GM21526 (cell line): ENCODE measurements at regions not wholly inside any gene's neighbourhood (a gene's known extent, or its start where the extent isn't known, plus 50 kb on each side); places are given as distances from the start of the nearest gene placed in this dataset.

Experiments used
- ATAC-seq: cut with Tn5 transposase; IDR thresholded peaks from one replicate; pipeline ENCODE4 v1.9.1; 2021; ENCODE audit warnings: moderate library complexity; ENCODE audit not compliant: unreplicated experiment, low FRiP score

DNA sequence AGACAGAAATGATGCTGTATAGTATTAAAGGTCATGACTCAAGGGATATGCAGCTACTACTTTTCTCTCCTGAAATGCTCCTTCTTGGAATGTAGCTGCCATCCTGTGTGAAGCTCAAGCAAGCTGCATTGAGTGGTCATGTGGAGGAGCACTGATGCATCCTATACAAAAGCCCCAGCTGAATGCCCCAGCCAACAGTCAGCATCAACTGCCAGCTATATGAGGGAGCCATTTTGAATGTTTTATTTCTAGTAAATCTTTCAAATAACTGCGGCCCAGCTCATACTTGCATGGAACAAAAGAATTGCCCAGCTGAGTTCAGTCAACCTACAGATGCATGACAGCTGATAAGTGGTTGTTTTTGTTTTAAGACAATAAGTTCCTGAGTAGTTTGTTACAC is 165.0 kb upstream of the GEMIN8 start:
- no peak for ATAC-seq

DNA sequence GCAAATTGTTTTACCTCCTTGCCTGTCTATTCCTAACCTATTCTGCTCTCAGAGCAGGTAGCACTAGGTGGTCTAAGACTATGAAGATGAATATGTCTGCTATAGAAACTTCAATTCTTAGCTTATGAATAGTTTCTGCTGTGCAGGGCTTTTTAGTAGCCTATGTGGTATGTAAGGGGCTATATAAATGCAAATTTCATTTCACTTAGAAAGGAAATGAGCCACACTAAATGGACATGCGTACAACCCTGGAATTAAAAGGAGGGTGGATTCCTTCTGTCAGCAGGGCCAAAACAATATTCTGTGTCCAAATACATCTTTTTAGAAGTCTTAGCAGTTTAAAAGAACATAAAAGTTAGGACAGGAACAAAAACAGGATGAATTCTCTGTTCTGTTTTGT is 163.9 kb upstream of the GEMIN8 start:
- no peak for ATAC-seq

DNA sequence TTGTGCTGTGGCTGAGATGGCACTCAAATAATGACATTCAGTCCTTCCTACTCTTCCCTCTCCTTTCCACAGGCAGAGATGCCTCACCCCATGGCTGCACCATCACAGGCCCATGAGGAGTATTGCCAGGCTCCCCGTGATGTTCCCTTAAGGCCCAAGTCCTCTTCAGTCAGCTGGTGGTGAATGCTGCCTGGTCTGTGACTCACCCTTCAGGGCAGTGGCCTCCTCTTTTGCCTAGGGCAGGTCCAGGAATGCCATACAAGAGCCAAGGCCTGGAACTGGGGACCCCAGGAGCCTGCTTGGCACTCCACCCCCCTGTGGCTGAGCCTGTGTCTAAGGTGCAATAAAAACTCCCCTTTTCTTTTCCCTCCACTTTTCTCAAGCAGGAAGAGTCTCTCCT is 144.2 kb upstream of the GEMIN8 start:
- ATAC-seq = no peak

DNA sequence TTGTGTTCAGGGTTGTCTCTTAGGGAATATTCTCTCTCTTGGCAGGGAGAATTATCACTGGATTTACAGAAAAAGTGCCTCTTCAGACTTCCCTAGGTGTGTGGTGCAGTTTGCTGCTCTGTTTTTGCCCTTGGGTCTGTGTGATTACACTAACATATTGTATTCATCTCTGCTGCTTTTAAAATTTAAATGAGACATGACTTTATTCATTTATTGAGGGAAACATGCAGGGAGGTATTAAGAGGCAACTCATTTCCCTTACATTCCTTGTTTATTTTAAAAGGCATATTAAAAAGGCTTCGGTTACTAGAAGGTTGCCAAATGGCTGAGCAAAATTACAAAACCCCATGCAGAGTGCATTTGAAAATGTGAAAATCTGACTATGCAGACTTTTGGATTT is 135.1 kb upstream of the GEMIN8 start:
- ATAC-seq = no peak

DNA sequence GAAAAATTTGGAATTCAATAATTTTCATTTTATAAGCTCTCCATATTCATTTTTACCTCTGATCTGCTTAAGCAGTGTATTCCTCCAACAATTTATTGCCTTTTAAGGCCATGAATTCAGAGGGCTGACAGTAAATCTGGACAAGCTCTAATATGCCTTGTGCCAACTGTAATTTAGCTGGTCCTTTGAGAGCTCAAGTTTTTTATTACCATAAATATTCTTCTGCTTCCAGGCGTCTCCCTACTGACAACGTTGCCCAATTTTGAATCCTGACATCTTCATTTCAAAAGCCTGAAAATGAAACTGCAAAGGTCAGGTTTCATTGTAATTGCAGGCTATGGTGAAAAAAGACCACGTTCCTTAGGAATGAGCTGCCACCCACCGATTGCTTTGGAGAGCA is 95.8 kb upstream of the GEMIN8 start:
- ATAC-seq = no peak

DNA sequence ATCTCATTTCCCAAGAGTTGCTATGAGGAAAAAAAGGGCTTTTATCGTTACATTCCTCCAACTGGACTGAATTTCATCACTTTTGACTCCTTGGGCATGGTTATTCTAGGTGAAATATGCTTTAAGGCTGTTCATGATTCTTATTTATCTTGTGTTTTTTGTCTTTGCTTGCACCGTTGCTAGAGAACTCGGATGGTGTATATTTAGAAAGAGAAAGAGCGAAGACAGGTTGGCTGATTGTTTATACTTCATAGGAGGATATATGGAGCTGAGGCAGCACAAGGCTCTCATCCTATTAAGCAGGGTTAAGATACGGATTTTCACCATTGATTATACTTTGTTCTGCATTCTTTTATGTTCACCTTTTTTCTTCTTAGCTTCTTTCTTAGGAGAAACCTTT is 94.9 kb upstream of the GEMIN8 start:
- no peak for ATAC-seq

DNA sequence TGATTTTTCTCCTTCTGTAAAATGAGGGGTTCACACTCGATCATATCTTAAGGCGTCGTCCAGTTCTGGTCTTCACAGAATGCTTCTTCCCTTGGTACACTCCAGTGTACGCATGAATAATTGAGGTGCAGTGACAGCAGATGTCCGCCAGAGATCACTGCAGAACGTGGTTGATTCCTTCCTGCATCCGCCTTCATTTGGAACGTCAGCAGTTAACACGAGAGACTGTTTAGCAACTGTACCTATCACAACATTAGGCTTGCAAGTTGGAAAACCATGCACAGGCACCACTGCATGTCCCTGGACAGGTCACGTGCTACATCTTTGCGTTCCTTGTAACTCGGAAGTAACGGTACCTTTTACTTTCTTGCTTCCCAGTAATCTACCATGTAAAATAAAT is 66.0 kb upstream of the GEMIN8 start:
- ATAC-seq = peak; percentile 91

DNA sequence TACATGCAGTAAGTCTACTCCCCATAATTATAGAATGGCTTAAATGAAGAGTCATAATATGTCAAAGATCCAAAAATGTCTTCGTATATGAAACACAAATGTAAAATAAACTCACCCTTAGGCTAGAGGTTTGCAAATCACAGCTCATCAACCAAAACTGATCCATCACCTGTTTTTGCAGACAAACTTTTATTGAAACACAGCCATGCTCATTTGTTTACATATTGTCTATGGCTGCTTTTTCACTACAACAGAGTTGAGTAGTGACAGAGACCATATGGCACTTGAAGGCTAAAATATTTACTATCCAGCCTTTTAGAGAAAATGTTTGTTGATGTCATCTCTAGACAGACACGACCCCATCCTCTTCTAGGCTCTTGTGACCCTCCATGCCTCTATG is 64.5 kb upstream of the GEMIN8 start:
- no peak for ATAC-seq

DNA sequence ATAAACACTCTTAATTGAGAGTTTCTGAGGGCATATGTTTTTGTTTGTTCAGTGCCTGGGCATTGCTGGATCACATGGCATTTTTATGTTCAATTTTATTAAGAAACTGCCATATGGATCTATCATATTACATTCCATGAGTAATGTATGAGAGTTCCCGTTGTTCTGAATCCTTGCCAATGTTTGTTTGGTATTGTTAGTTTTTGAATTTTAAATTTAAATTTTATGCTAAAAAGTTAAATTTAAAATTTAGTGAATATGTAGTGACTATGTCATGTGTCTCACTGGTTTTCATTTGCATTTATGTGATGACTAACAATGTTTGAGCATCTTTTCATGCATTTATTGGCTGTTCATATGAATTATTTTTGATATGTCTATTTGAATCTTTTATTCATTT is 54.8 kb upstream of the GEMIN8 start:
- no peak for ATAC-seq

DNA sequence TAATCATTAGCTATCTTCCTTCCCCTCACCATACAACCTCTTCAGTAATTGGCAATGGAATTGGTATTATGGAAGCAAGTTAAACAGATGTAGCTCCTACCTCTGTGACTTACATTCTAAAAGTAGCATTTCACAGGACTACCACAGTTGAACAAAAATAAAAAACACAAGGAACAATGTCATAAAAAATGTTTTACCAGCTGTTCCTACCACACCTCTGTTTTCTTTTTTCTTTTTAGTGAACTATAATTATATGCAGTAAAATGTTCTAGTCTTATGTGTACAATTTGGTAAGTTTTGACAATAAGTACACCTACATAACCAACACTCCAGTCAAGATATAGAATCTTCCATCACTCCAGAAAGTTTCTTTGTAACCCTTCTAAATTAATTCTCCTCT is 54.1 kb upstream of the GEMIN8 start:
- no peak for ATAC-seq

DNA sequence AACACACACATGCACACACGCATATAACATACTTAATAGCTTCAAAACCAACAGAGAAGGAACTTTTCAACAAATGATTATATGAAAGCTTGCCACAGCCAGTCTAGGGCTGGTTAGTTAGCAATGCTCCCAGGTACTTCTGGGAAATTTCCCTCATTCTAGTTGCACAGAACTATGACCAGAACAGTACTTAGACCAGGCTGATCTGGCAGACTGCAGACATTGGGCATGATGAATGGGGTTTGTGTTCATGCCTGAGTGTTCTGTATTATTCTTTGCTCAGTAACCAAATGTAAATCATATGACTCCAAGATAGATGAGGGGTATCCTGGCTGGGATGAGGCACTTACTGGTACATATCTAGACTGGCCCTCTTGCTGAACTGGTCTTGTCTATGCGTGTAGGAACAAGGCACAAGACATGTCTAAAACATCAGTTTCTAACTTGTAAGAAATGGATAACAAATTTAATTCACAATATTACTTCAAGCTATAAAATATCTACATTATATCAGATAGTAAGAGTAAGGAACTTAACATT is 50.3 kb upstream of the GEMIN8 start:
- no peak for ATAC-seq
